Activated naive CD8-positive, alpha-beta T cell treated with anti-CD3 and anti-CD28 coated beads, Interleukin-2, amount 10 ng/mL, durations not matched to agents 7 days and 5 days (primary cell): ENCODE measurements at regions not wholly inside any gene's neighbourhood (a gene's known extent, or its start where the extent isn't known, plus 50 kb on each side); places are given as distances from the start of the nearest gene placed in this dataset.

Experiments used
- ATAC-seq: fragments of 150-1000 bp; cut with Tn5 transposase; one replicate; pipeline ENCODE4 v1.10.0; 2021; ENCODE audit warnings: low read depth, moderate library complexity
- POLR2A ChIA-PET: fragments of 350-600 bp; sonication (Branson Sonifier 250); formaldehyde crosslinking; loops from one replicate; lab custom pipeline; 2021; ENCODE audit warnings: antibody characterized with exemption; lab: Charles Lee
- DNase-seq: peaks from one replicate; pipeline ENCODE4 v3.0.0; 2021
- H3K27ac Mint-ChIP-seq: one replicate; pipeline ENCODE4 v1.8.0; 2022; ENCODE audit warnings: mild to moderate bottlenecking, mixed read lengths
- H3K27me3 Mint-ChIP-seq: one replicate; pipeline ENCODE4 v1.8.0; 2022; ENCODE audit warnings: mild to moderate bottlenecking, moderate library complexity, mixed read lengths
- H3K36me3 Mint-ChIP-seq: one replicate; pipeline ENCODE4 v1.8.0; 2021; ENCODE audit warnings: mild to moderate bottlenecking, mixed read lengths
- H3K4me1 Mint-ChIP-seq: one replicate; pipeline ENCODE4 v1.8.0; 2021; ENCODE audit warnings: mixed read lengths
- H3K4me3 Mint-ChIP-seq: one replicate; pipeline ENCODE4 v1.8.0; 2022; ENCODE audit warnings: mild to moderate bottlenecking, moderate library complexity, mixed read lengths
- H3K9me3 Mint-ChIP-seq: one replicate; pipeline ENCODE4 v1.8.0; 2021; ENCODE audit warnings: mixed read lengths

GRCh38 chr14:54221432-54221803, 175.4 kb upstream of the CDKN3 start:
- H3K27me3 Mint-ChIP-seq: peaks cover 83% of the 10 kb centered on the region
- ATAC-seq: no peak

GRCh38 chr14:54221971-54222370, 174.8 kb upstream of the CDKN3 start:
- POLR2A ChIA-PET: no interaction called here
- DNase-seq (no peak), ATAC-seq (no peak)
- Mint-ChIP-seq H3K4me3 (no peak overlapping the region), H3K36me3 (no peaks in the 10 kb centered on the region), H3K27ac (no peak overlapping the region), H3K27me3 (peaks cover 78% of the 10 kb centered on the region), H3K4me1 (peaks cover 6% of the 10 kb centered on the region), H3K9me3 (peaks cover 2% of the 10 kb centered on the region)

More at GRCh38 chr14:54221432-54221803, 175.4 kb upstream of the CDKN3 start:
- peaks cover 9% of the 10 kb centered on the region for H3K4me1 Mint-ChIP-seq
- no peak overlapping the region for H3K27ac Mint-ChIP-seq
- no peak for DNase-seq
- no peak overlapping the region for H3K4me3 Mint-ChIP-seq
- H3K9me3 Mint-ChIP-seq: peaks cover 5% of the 10 kb centered on the region
- POLR2A ChIA-PET: no interaction called here
- no peaks in the 10 kb centered on the region for H3K36me3 Mint-ChIP-seq

- peaks cover 63% of the 10 kb centered on the region for H3K27me3 Mint-ChIP-seq
- no peak overlapping the region for H3K4me3 Mint-ChIP-seq
- H3K9me3 Mint-ChIP-seq: no peaks in the 10 kb centered on the region
- ATAC-seq: no peak
- no peaks in the 10 kb centered on the region for H3K36me3 Mint-ChIP-seq
- DNase-seq: no peak
- H3K27ac Mint-ChIP-seq: no peak overlapping the region
- POLR2A ChIA-PET: no interaction called here
- H3K4me1 Mint-ChIP-seq: peaks cover 5% of the 10 kb centered on the region
Observed at GRCh38 chr14:54223831-54224402, 172.9 kb upstream of the CDKN3 start.

GRCh38 chr14:54225457-54226060, 171.2 kb upstream of the CDKN3 start:
- no peaks in the 10 kb centered on the region for H3K9me3 Mint-ChIP-seq
- no peaks in the 10 kb centered on the region for H3K36me3 Mint-ChIP-seq
- no peaks in the 10 kb centered on the region for H3K4me1 Mint-ChIP-seq
- DNase-seq: no peak
- peaks cover 57% of the 10 kb centered on the region for H3K27me3 Mint-ChIP-seq
- H3K27ac Mint-ChIP-seq: no peak overlapping the region
- POLR2A ChIA-PET: no interaction called here
- no peak for ATAC-seq
- no peak overlapping the region for H3K4me3 Mint-ChIP-seq

- DNase-seq (no peak), ATAC-seq (no peak)
- Mint-ChIP-seq H3K4me1 (no peaks in the 10 kb centered on the region), H3K36me3 (no peaks in the 10 kb centered on the region), H3K9me3 (no peaks in the 10 kb centered on the region), H3K4me3 (no peak overlapping the region), H3K27ac (no peak overlapping the region), H3K27me3 (peaks cover 51% of the 10 kb centered on the region)
- POLR2A ChIA-PET: no interaction called here
Observed at GRCh38 chr14:54226103-54226502, 170.7 kb upstream of the CDKN3 start.

- H3K27ac Mint-ChIP-seq: no peak overlapping the region
- H3K27me3 Mint-ChIP-seq: peaks cover 47% of the 10 kb centered on the region
- no peaks in the 10 kb centered on the region for H3K4me1 Mint-ChIP-seq
- no peak overlapping the region for H3K4me3 Mint-ChIP-seq
- H3K36me3 Mint-ChIP-seq: no peaks in the 10 kb centered on the region
- no peaks in the 10 kb centered on the region for H3K9me3 Mint-ChIP-seq
- ATAC-seq (no peak), DNase-seq (no peak)
- POLR2A ChIA-PET: no interaction called here
Observed at GRCh38 chr14:54226558-54226957, 170.2 kb upstream of the CDKN3 start.

- Mint-ChIP-seq H3K27ac (no peak overlapping the region), H3K36me3 (no peaks in the 10 kb centered on the region), H3K4me3 (no peak overlapping the region), H3K4me1 (no peaks in the 10 kb centered on the region), H3K27me3 (peaks cover 30% of the 10 kb centered on the region), H3K9me3 (peaks cover 2% of the 10 kb centered on the region)
- ATAC-seq (no peak), DNase-seq (no peak)
- POLR2A ChIA-PET: no interaction called here
Observed at GRCh38 chr14:54229136-54229535, 167.7 kb upstream of the CDKN3 start.

- DNase-seq: no peak
- Mint-ChIP-seq H3K9me3 (peaks cover 2% of the 10 kb centered on the region), H3K27me3 (peaks cover 21% of the 10 kb centered on the region), H3K4me1 (no peaks in the 10 kb centered on the region), H3K27ac (no peak overlapping the region), H3K4me3 (no peak overlapping the region), H3K36me3 (no peaks in the 10 kb centered on the region)
- no peak for ATAC-seq
- POLR2A ChIA-PET: no interaction called here
Observed at GRCh38 chr14:54230645-54231044, 166.2 kb upstream of the CDKN3 start.

GRCh38 chr14:54232735-54233134, 164.1 kb upstream of the CDKN3 start:
- Mint-ChIP-seq H3K27me3 (peaks cover 16% of the 10 kb centered on the region), H3K9me3 (peaks cover 2% of the 10 kb centered on the region), H3K4me1 (no peaks in the 10 kb centered on the region), H3K36me3 (no peaks in the 10 kb centered on the region), H3K4me3 (no peak overlapping the region), H3K27ac (no peak overlapping the region)
- POLR2A ChIA-PET: no interaction called here
- DNase-seq: no peak
- no peak for ATAC-seq

GRCh38 chr14:54241517-54241916, 155.3 kb upstream of the CDKN3 start:
- H3K36me3 Mint-ChIP-seq: no peaks in the 10 kb centered on the region
- POLR2A ChIA-PET: no interaction called here

GRCh38 chr14:54251356-54251755, 145.5 kb upstream of the CDKN3 start:
- POLR2A ChIA-PET: no interaction called here
- no peak for ATAC-seq
- peaks cover 2% of the 10 kb centered on the region for H3K4me1 Mint-ChIP-seq
- no peaks in the 10 kb centered on the region for H3K36me3 Mint-ChIP-seq
- no peak for DNase-seq
- H3K9me3 Mint-ChIP-seq: no peaks in the 10 kb centered on the region
- no peak overlapping the region for H3K4me3 Mint-ChIP-seq
- no peak overlapping the region for H3K27ac Mint-ChIP-seq
- peaks cover 6% of the 10 kb centered on the region for H3K27me3 Mint-ChIP-seq

More at GRCh38 chr14:54241517-54241916, 155.3 kb upstream of the CDKN3 start:
- Mint-ChIP-seq H3K27me3 (no peaks in the 10 kb centered on the region), H3K27ac (no peak overlapping the region), H3K4me3 (no peak overlapping the region), H3K4me1 (no peaks in the 10 kb centered on the region), H3K9me3 (no peaks in the 10 kb centered on the region)
- ATAC-seq (no peak), DNase-seq (no peak)

GRCh38 chr14:54252072-54252730, 144.6 kb upstream of the CDKN3 start:
- H3K9me3 Mint-ChIP-seq: no peaks in the 10 kb centered on the region
- H3K4me1 Mint-ChIP-seq: no peaks in the 10 kb centered on the region
- peaks cover 3% of the 10 kb centered on the region for H3K27me3 Mint-ChIP-seq
- POLR2A ChIA-PET: no interaction called here
- DNase-seq: no peak
- H3K4me3 Mint-ChIP-seq: no peak overlapping the region
- ATAC-seq: no peak
- no peaks in the 10 kb centered on the region for H3K36me3 Mint-ChIP-seq
- H3K27ac Mint-ChIP-seq: no peak overlapping the region

GRCh38 chr14:54253195-54253947, 143.4 kb upstream of the CDKN3 start:
- no peak for ATAC-seq
- H3K27me3 Mint-ChIP-seq: peaks cover 2% of the 10 kb centered on the region

More at GRCh38 chr14:54253195-54253947, 143.4 kb upstream of the CDKN3 start:
- Mint-ChIP-seq H3K4me3 (no peak overlapping the region), H3K4me1 (no peaks in the 10 kb centered on the region), H3K36me3 (no peaks in the 10 kb centered on the region), H3K27ac (no peak overlapping the region), H3K9me3 (no peaks in the 10 kb centered on the region)
- DNase-seq: no peak
- POLR2A ChIA-PET: no interaction called here
